Natural killer cell (primary cell): ENCODE measurements at regions not wholly inside any gene's neighbourhood (a gene's known extent, or its start where the extent isn't known, plus 50 kb on each side); places are given as distances from the start of the nearest gene placed in this dataset.
"Not testable (repeated sequence)": the region's sequence is repeated elsewhere in the genome, so short reads cannot be mapped to it uniquely, and the experiment has no call there.

Experiments
- ATAC-seq, 3 donors: fragments of 150-1000 bp in 2 of 3; fragments of 200-7000 bp in 1 of 3; cut with Tn5 transposase; 1 replicate in 1 of 3; 2 replicates in 2 of 3; pipeline ENCODE4 v1.10.0; 2021; ENCODE audit warnings: mild to moderate bottlenecking in 2 of 3, moderate library complexity in 2 of 3
- DNase-seq, 2 donors: peaks; one replicate each; pipeline versions ENCODE4 v3.0.0 to v3.0.0-alpha.2; 2013 to 2021; ENCODE audit warnings: mixed read lengths in 1 of 2
- H3K27ac ChIP-seq: one replicate; pipeline ENCODE4 v1.5.1; 2013; ENCODE audit warnings: mild to moderate bottlenecking, low read length
- H3K27me3 ChIP-seq: one replicate; pipeline ENCODE4 v1.6.1; 2013; ENCODE audit warnings: low read length; ENCODE audit not compliant: control insufficient read depth, insufficient read depth
- H3K36me3 ChIP-seq: one replicate; pipeline ENCODE4 v1.6.1; 2013; ENCODE audit warnings: low read length; ENCODE audit not compliant: control insufficient read depth, insufficient read depth
- H3K4me1 ChIP-seq: one replicate; pipeline ENCODE4 v1.6.1; 2013; ENCODE audit warnings: low read length; ENCODE audit not compliant: control insufficient read depth, insufficient read depth
- H3K4me3 ChIP-seq: one replicate; pipeline ENCODE4 v1.5.1; 2013; ENCODE audit warnings: low read length
- H3K9me3 ChIP-seq: one replicate; pipeline ENCODE4 v1.6.1; 2013; ENCODE audit warnings: low read length; ENCODE audit not compliant: control insufficient read depth, insufficient read depth
- H3K27ac Mint-ChIP-seq, 2 donors: one replicate each; pipeline ENCODE4 v1.8.0; 2022; ENCODE audit warnings: mild to moderate bottlenecking in 2 of 2, mixed read lengths in 2 of 2, moderate library complexity in 1 of 2
- H3K27me3 Mint-ChIP-seq, 2 donors: one replicate each; pipeline ENCODE4 v1.8.0; 2022; ENCODE audit warnings: low read depth in 2 of 2, mixed read lengths in 2 of 2
- H3K36me3 Mint-ChIP-seq: one replicate; pipeline ENCODE4 v1.8.0; 2022; ENCODE audit warnings: mixed read lengths
- H3K4me1 Mint-ChIP-seq, 2 donors: one replicate each; pipeline ENCODE4 v1.8.0; 2022; ENCODE audit warnings: mixed read lengths in 2 of 2
- H3K4me3 Mint-ChIP-seq: one replicate; pipeline ENCODE4 v1.8.0; 2022; ENCODE audit warnings: mild to moderate bottlenecking, moderate library complexity, mixed read lengths
- H3K9me3 Mint-ChIP-seq, 2 donors: one replicate each; pipeline ENCODE4 v1.8.0; 2022; ENCODE audit warnings: mixed read lengths in 2 of 2
- CTCF ChIP-seq: fragments of 200-600 bp; IDR thresholded peaks from one replicate; pipeline ENCODE4 v1.8.0; 2022; ENCODE audit warnings: antibody characterized with exemption
- WGBS: methylation state at CpG from one replicate; pipeline ENCODE4 v1.1.7; 2013; ENCODE audit warnings: missing lambda C conversion rate; ENCODE audit not compliant: insufficient coverage; 5-methylcytosine and 5-hydroxymethylcytosine counted together
- intact Hi-C: fragments of 100-400 bp; cut with micrococcal nuclease; formaldehyde crosslinking; loops from one replicate; pipeline ENCODE4 v1.14.2; 2022

- Histone ChIP-seq H3K9me3 (no peaks in the 10 kb centered on the region), H3K36me3 (no peaks in the 10 kb centered on the region), H3K27me3 (no peaks in the 10 kb centered on the region), H3K4me3 (no peak overlapping the region), H3K27ac (no peak overlapping the region), H3K4me1 (no peaks in the 10 kb centered on the region)
- TF ChIP-seq CTCF: no peak
- intact Hi-C loops: no loop called here
- 79% methylated on average over 8 of the region's 8 CpGs for WGBS
- no peaks in the 10 kb centered on the region for H3K36me3 Mint-ChIP-seq
- no peaks in the 10 kb centered on the region for H3K4me1 Mint-ChIP-seq
- DNase-seq: no peak
- no peak overlapping the region for H3K27ac Mint-ChIP-seq
- peaks cover 15 to 25% of the 10 kb centered on the region in 2 donors for H3K27me3 Mint-ChIP-seq
- no peaks in the 10 kb centered on the region for H3K9me3 Mint-ChIP-seq
- ATAC-seq: no peak
- no peak overlapping the region for H3K4me3 Mint-ChIP-seq
These were observed 207.9 kb downstream of the RRAGC start for GRCh38 chr1:38651669-38652068.

- Mint-ChIP-seq H3K27me3 (peaks cover 9 to 11% of the 10 kb centered on the region in 2 donors), H3K4me1 (no peaks in the 10 kb centered on the region), H3K27ac (no peak overlapping the region), H3K4me3 (no peak overlapping the region), H3K9me3 (no peaks in the 10 kb centered on the region), H3K36me3 (no peaks in the 10 kb centered on the region)
- Histone ChIP-seq H3K9me3 (no peaks in the 10 kb centered on the region), H3K27me3 (no peaks in the 10 kb centered on the region), H3K27ac (no peak overlapping the region), H3K4me3 (no peak overlapping the region), H3K36me3 (no peaks in the 10 kb centered on the region), H3K4me1 (no peaks in the 10 kb centered on the region)
- 96% methylated on average over 4 of the region's 6 CpGs for WGBS
- TF ChIP-seq CTCF: no peak
- DNase-seq (no peak), ATAC-seq (no peak)
- intact Hi-C loops: no loop called here
These were observed 211.2 kb downstream of the RRAGC start for GRCh38 chr1:38648417-38648816.

- intact Hi-C loops, H3K36me3 ChIP-seq, H3K4me1 Mint-ChIP-seq, H3K36me3 Mint-ChIP-seq, H3K27ac ChIP-seq, H3K27ac Mint-ChIP-seq, H3K9me3 ChIP-seq, H3K4me1 ChIP-seq, ATAC-seq, H3K4me3 ChIP-seq, DNase-seq, H3K4me3 Mint-ChIP-seq, H3K27me3 ChIP-seq, H3K9me3 Mint-ChIP-seq: not testable (repeated sequence)
- 96% methylated on average over 27 of the region's 34 CpGs for WGBS
- H3K27me3 Mint-ChIP-seq: peaks cover 10 to 11% of the 10 kb centered on the region in 2 donors
These were observed 212.2 kb downstream of the RRAGC start for GRCh38 chr1:38647341-38647740.

GRCh38 chr1:38644092-38644491 lies 215.5 kb downstream of the RRAGC start:
- Histone ChIP-seq H3K9me3 (no peaks in the 10 kb centered on the region), H3K36me3 (no peaks in the 10 kb centered on the region), H3K27me3 (no peaks in the 10 kb centered on the region), H3K4me3 (no peak overlapping the region), H3K4me1 (no peaks in the 10 kb centered on the region), H3K27ac (no peak overlapping the region)
- H3K36me3 Mint-ChIP-seq: no peaks in the 10 kb centered on the region
- WGBS: 97% methylated on average over 8 of the region's 8 CpGs
- no peak overlapping the region for H3K27ac Mint-ChIP-seq
- no peaks in the 10 kb centered on the region for H3K4me1 Mint-ChIP-seq
- ATAC-seq (no peak), DNase-seq (no peak)
- peaks cover 0 to 2% of the 10 kb centered on the region in 2 donors for H3K9me3 Mint-ChIP-seq
- no peak overlapping the region for H3K4me3 Mint-ChIP-seq
- H3K27me3 Mint-ChIP-seq: peaks cover 13 to 23% of the 10 kb centered on the region in 2 donors
- intact Hi-C loops: no loop called here
- TF ChIP-seq CTCF: no peak
